Neural progenitor cell (in vitro differentiated cells): ENCODE measurements at regions not wholly inside any gene's neighbourhood (a gene's known extent, or its start where the extent isn't known, plus 50 kb on each side); places are given as distances from the start of the nearest gene placed in this dataset.

Source experiments
- DNase-seq: peaks from one replicate; pipeline ENCODE4 v3.0.0-alpha.2; 2016; ENCODE audit warnings: low spot score
- H2AFZ ChIP-seq: fragments of 200-600 bp; sonication (generic); replicated peaks from 2 replicates; pipeline ENCODE4 v1.6.1; 2016; ENCODE audit warnings: antibody characterized with exemption
- H3F3A ChIP-seq: fragments of 200-600 bp; sonication (generic); 2 replicates; pipeline ENCODE4 v1.6.1; 2016; ENCODE audit warnings: antibody characterized with exemption, low read depth
- H3K27ac ChIP-seq: fragments of 200-600 bp; sonication (generic); 2 replicates; pipeline ENCODE4 v1.5.1; 2016; ENCODE audit warnings: mild to moderate bottlenecking
- H3K27me3 ChIP-seq: fragments of 200-600 bp; sonication (generic); 2 replicates; pipeline ENCODE4 v1.6.1; 2016; ENCODE audit warnings: mild to moderate bottlenecking, moderate library complexity
- H3K36me3 ChIP-seq: fragments of 200-600 bp; sonication (generic); 2 replicates; pipeline ENCODE4 v1.5.1; 2016
- H3K4me1 ChIP-seq: fragments of 200-600 bp; sonication (generic); 2 replicates; pipeline ENCODE4 v1.6.1; 2016; ENCODE audit warnings: mixed run types
- H3K4me2 ChIP-seq: fragments of 200-600 bp; sonication (generic); 2 replicates; pipeline ENCODE4 v1.6.1; 2016
- H3K4me3 ChIP-seq: fragments of 200-600 bp; sonication (generic); 2 replicates; pipeline ENCODE4 v1.5.1; 2016
- H3K79me2 ChIP-seq: fragments of 200-600 bp; sonication (generic); 2 replicates; pipeline ENCODE4 v1.6.1; 2016; ENCODE audit warnings: low read depth
- H3K9ac ChIP-seq: fragments of 200-600 bp; sonication (generic); 2 replicates; pipeline ENCODE4 v1.6.1; 2016
- H3K9me3 ChIP-seq: fragments of 200-600 bp; sonication (generic); 2 replicates; pipeline ENCODE4 v1.5.1; 2016; ENCODE audit warnings: low read depth
- H4K20me1 ChIP-seq: fragments of 200-600 bp; sonication (generic); 2 replicates; pipeline ENCODE4 v1.6.1; 2016; ENCODE audit warnings: low read depth
- H3K27ac Mint-ChIP-seq: 3 replicates; pipeline ENCODE4 v1.8.0; 2021; ENCODE audit warnings: mixed read lengths
- H3K27me3 Mint-ChIP-seq: 2 replicates; pipeline ENCODE4 v1.8.0; 2022; ENCODE audit warnings: low read depth, mild to moderate bottlenecking, inconsistent platforms, moderate library complexity, mixed read lengths; ENCODE audit not compliant: insufficient read depth
- H3K36me3 Mint-ChIP-seq: 3 replicates; pipeline ENCODE4 v1.8.0; 2021; ENCODE audit warnings: mixed read lengths
- H3K4me1 Mint-ChIP-seq: 3 replicates; pipeline ENCODE4 v1.8.0; 2021; ENCODE audit warnings: mixed read lengths
- H3K4me3 Mint-ChIP-seq: 3 replicates; pipeline ENCODE4 v1.8.0; 2021; ENCODE audit warnings: mild to moderate bottlenecking, moderate library complexity, mixed read lengths
- H3K9me3 Mint-ChIP-seq: 3 replicates; pipeline ENCODE4 v1.8.0; 2020; ENCODE audit warnings: mixed read lengths
- EZH2 ChIP-seq: fragments of 200-600 bp; sonication (generic); IDR thresholded peaks from 2 replicates; pipeline ENCODE4 v1.6.1; 2017; ENCODE audit warnings: antibody characterized with exemption, mild to moderate bottlenecking, moderate library complexity
- EZH2phosphoT487 ChIP-seq: fragments of 200-600 bp; sonication (generic); IDR thresholded peaks from 2 replicates; pipeline ENCODE4 v1.6.1; 2017; ENCODE audit warnings: antibody characterized with exemption
- TF ChIP-seq, protein P1 (sequence below): fragments of 200-600 bp; sonication (generic); IDR thresholded peaks from 2 replicates; pipeline ENCODE4 v1.5.1; 2017; ENCODE audit warnings: antibody characterized with exemption, mild to moderate bottlenecking

DNA sequence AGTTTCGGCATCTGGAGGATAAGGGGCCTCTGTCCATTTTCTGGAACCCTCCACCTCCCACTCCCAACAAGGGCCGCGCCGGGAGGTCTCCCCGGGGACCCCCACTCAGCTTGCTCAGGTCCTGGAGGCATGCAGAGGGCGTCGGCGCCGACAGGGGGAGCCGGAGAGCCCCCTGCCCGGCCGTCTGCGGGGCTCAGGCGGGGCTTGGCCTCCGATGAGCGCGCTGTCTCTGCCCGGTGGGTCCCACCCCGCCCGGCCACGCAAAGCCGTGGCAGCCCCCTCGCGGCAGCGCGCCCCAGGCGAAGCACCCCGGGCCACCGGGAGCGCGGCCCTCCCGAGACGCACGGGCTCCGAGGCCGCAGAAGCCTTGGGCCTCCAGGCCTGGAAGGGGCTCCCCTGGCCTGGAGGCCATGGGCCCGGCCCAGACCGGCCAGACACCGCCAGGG lies 149.7 kb upstream of the ZNF536 start:
- H3K27me3 ChIP-seq = peaks cover 70% of the 10 kb centered on the region

DNA sequence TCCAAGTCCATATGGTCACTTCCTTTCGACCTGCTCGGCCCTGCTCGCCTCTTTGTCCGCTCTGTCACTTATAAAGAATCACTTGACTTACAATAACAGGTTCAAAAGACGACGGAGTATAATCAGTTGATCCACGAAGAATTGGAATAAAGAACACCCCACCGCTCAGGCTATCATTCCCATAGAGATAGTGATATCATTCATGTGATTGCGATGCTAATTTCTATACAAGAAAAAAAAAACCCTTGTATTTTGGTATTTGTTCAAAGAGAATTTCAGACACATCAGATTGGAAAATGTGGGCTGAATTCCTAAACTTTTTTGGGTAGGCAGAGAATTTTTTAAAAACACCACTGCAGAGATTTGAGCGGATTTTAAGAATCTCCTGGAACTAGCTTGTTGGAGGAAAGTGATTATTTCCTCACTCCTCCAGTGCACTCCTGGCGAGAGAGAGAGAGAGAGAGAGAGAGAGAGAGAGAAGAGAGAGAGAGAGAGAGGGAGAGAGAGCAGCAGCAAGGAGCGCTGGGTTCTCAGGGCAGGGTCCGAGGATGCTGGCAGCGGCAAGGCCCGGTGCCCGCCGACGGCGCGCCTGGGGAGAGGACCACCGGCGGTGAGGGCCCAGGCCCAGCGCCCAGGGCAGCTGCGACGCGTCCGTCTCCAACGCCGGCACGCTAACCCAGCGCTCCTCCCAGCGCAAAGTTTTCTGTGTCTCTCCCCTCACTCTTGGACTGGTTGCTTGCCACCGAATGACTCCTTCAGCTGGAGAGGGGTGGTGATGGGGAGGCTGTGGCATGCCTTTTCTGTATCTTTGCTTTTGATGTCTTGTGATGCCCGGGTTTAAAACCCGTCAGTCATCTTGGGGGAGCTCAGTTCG lies 149.0 kb upstream of the ZNF536 start:
- Histone ChIP-seq H3K9ac (no peak overlapping the region), H3K9me3 (no peaks in the 10 kb centered on the region), H3K79me2 (no peaks in the 10 kb centered on the region), H3K4me2 (peak overlapping the region; percentile 66), H2AFZ (peak overlapping the region; percentile 35), H3F3A (peaks cover 37% of the 10 kb centered on the region), H3K4me1 (peaks cover 30% of the 10 kb centered on the region), H3K27ac (no peak overlapping the region), H3K27me3 (peaks cover 78% of the 10 kb centered on the region), H3K36me3 (no peaks in the 10 kb centered on the region), H4K20me1 (peaks cover 18% of the 10 kb centered on the region), H3K4me3 (peak overlapping the region; percentile 35)
- Mint-ChIP-seq H3K36me3 (no peaks in the 10 kb centered on the region), H3K4me1 (peaks cover 32% of the 10 kb centered on the region), H3K4me3 (peak overlapping the region; percentile 88), H3K27me3 (peaks cover 38% of the 10 kb centered on the region), H3K9me3 (peaks cover 2% of the 10 kb centered on the region), H3K27ac (no peak overlapping the region)
- peak; percentile 78 for DNase-seq
- TF ChIP-seq EZH2 (peak; percentile 68), EZH2phosphoT487 (peak; percentile 38)
- TF ChIP-seq, protein P1, sequence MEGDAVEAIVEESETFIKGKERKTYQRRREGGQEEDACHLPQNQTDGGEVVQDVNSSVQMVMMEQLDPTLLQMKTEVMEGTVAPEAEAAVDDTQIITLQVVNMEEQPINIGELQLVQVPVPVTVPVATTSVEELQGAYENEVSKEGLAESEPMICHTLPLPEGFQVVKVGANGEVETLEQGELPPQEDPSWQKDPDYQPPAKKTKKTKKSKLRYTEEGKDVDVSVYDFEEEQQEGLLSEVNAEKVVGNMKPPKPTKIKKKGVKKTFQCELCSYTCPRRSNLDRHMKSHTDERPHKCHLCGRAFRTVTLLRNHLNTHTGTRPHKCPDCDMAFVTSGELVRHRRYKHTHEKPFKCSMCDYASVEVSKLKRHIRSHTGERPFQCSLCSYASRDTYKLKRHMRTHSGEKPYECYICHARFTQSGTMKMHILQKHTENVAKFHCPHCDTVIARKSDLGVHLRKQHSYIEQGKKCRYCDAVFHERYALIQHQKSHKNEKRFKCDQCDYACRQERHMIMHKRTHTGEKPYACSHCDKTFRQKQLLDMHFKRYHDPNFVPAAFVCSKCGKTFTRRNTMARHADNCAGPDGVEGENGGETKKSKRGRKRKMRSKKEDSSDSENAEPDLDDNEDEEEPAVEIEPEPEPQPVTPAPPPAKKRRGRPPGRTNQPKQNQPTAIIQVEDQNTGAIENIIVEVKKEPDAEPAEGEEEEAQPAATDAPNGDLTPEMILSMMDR = no peak

More for the DNA sequence above, 149.7 kb upstream of the ZNF536 start:
- Mint-ChIP-seq H3K27me3 (peaks cover 38% of the 10 kb centered on the region), H3K9me3 (peaks cover 2% of the 10 kb centered on the region), H3K4me1 (peaks cover 32% of the 10 kb centered on the region), H3K4me3 (no peak overlapping the region), H3K36me3 (no peaks in the 10 kb centered on the region), H3K27ac (no peak overlapping the region)
- Histone ChIP-seq H4K20me1 (peaks cover 18% of the 10 kb centered on the region), H2AFZ (no peak overlapping the region), H3K9me3 (no peaks in the 10 kb centered on the region), H3K4me1 (peaks cover 30% of the 10 kb centered on the region), H3K79me2 (no peaks in the 10 kb centered on the region), H3K4me2 (peak overlapping the region; percentile 66), H3K9ac (no peak overlapping the region), H3K27ac (no peak overlapping the region), H3F3A (peaks cover 37% of the 10 kb centered on the region), H3K36me3 (no peaks in the 10 kb centered on the region), H3K4me3 (peak overlapping the region; percentile 35)
- peak; percentile 46 for TF ChIP-seq EZH2phosphoT487
- TF ChIP-seq, protein P1 = peak; percentile 81
- no peak for TF ChIP-seq EZH2
- peak; percentile 75 for DNase-seq

DNA sequence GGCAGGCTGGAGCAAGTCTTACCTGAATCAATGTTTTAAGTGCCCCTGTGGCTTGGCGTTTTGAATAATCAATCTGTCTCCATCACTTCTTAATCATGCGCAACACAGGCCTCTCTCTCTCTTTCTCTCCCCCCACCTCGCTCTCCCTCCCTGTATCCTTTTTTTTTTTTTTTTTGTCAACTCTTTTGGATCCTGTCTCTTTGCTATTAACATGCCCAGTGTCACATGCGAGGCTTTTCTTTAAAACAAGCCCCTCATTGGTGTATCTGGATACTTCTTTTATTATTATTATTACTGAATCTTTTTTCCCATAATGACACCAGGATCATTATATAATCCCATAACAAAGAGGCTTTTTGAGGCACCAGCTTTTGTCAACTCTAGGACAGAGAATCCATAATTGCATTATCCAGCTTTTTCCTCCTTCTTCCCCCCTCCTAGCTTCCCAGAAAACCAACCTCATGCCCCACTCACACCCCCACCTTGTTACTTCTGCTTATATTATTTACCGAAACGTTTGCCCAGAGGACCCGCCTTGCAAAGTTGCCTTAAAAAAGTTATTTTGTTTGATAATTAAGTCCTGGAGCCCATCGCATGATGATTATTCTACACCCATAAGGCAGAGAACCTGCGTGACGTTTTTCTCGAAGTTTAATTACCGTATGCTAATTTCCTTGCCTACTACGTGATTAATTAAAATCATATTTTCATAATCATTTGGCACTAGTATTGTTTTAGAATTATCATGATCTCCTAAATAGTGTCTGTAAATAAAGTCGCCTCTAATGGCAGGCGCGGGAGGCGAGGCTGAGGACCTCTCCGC lies 148.1 kb upstream of the ZNF536 start:
- Histone ChIP-seq H3K79me2 (no peaks in the 10 kb centered on the region), H3K4me1 (peaks cover 32% of the 10 kb centered on the region), H2AFZ (no peak overlapping the region), H3K4me2 (peak overlapping the region; percentile 99), H3F3A (peaks cover 41% of the 10 kb centered on the region), H3K9ac (no peak overlapping the region), H3K36me3 (no peaks in the 10 kb centered on the region), H3K4me3 (peak overlapping the region; percentile 71), H3K27me3 (peaks cover 87% of the 10 kb centered on the region), H4K20me1 (peaks cover 18% of the 10 kb centered on the region), H3K27ac (no peak overlapping the region), H3K9me3 (no peaks in the 10 kb centered on the region)
- Mint-ChIP-seq H3K36me3 (no peaks in the 10 kb centered on the region), H3K27ac (no peak overlapping the region), H3K27me3 (peaks cover 35% of the 10 kb centered on the region), H3K9me3 (peaks cover 2% of the 10 kb centered on the region), H3K4me1 (peaks cover 34% of the 10 kb centered on the region), H3K4me3 (peak overlapping the region; percentile 88)
- DNase-seq = no peak
- TF ChIP-seq, protein P1 = no peak
- TF ChIP-seq EZH2phosphoT487 (no peak), EZH2 (no peak)
